ENCODE measurements at regions not wholly inside any gene's neighbourhood (a gene's known extent, or its start where the extent isn't known, plus 50 kb on each side); places are given as distances from the start of the nearest gene placed in this dataset.
"Not testable (repeated sequence)": the region's sequence is repeated elsewhere in the genome, so short reads cannot be mapped to it uniquely, and the experiment has no call there.

GRCh38 chr16:52976539-52977167 lies 76.0 kb downstream of the CHD9NB start:
- no peak for DNase-seq (ENCODE audit: low spot score)

GRCh38 chr16:52967744-52968143 lies 85.0 kb downstream of the CHD9NB start:
- no peak for DNase-seq (ENCODE audit: low spot score)

GRCh38 chr16:52964290-52964689 lies 88.4 kb downstream of the CHD9NB start:
- no peak for DNase-seq (ENCODE audit: low spot score)

- DNase-seq (ENCODE audit: low spot score): no peak
These were observed 88.8 kb downstream of the CHD9NB start for GRCh38 chr16:52963855-52964242.

GRCh38 chr16:52963212-52963854 lies 89.4 kb downstream of the CHD9NB start:
- DNase-seq (ENCODE audit: low spot score): no peak

GRCh38 chr16:52958951-52959350 lies 93.7 kb downstream of the CHD9NB start:
- no peak for DNase-seq (ENCODE audit: low spot score)

GRCh38 chr16:52957199-52957598 lies 95.5 kb downstream of the CHD9NB start:
- DNase-seq (ENCODE audit: low spot score): no peak

- no peak for DNase-seq (ENCODE audit: low spot score)
These were observed 96.7 kb downstream of the CHD9NB start for GRCh38 chr16:52956044-52956443.

GRCh38 chr16:52953215-52953614 lies 99.5 kb downstream of the CHD9NB start:
- DNase-seq (ENCODE audit: low spot score): no peak

GRCh38 chr16:52948946-52949345 lies 103.8 kb downstream of the CHD9NB start:
- no peak for DNase-seq (ENCODE audit: low spot score)

- no peak for DNase-seq (ENCODE audit: low spot score)
These were observed 120.4 kb downstream of the CHD9NB start for GRCh38 chr16:52932321-52932720.

- DNase-seq (ENCODE audit: low spot score): no peak
These were observed 123.0 kb downstream of the CHD9NB start for GRCh38 chr16:52929478-52930400.

GRCh38 chr16:52928955-52929354 lies 123.7 kb downstream of the CHD9NB start:
- DNase-seq (ENCODE audit: low spot score): no peak

- no peak for DNase-seq (ENCODE audit: low spot score)
These were observed 127.6 kb downstream of the CHD9NB start for GRCh38 chr16:52925143-52925542.

GRCh38 chr16:52924162-52924561 lies 128.5 kb downstream of the CHD9NB start:
- no peak for DNase-seq (ENCODE audit: low spot score)

GRCh38 chr16:52921104-52921503 lies 131.6 kb downstream of the CHD9NB start:
- DNase-seq (ENCODE audit: low spot score): no peak

GRCh38 chr16:52920331-52920730 lies 132.4 kb downstream of the CHD9NB start:
- DNase-seq (ENCODE audit: low spot score): no peak

GRCh38 chr16:52914428-52914827 lies 138.3 kb downstream of the CHD9NB start:
- DNase-seq (ENCODE audit: low spot score): no peak

- DNase-seq (ENCODE audit: low spot score): peak; percentile 20
These were observed 140.0 kb downstream of the CHD9NB start for GRCh38 chr16:52912565-52913173.

- not testable (repeated sequence) for DNase-seq (ENCODE audit: low spot score)
These were observed 144.6 kb downstream of the CHD9NB start for GRCh38 chr16:52908057-52908456.

GRCh38 chr16:52906281-52906680 lies 146.4 kb downstream of the CHD9NB start:
- DNase-seq (ENCODE audit: low spot score): no peak

- no peak for DNase-seq (ENCODE audit: low spot score)
These were observed 156.1 kb downstream of the CHD9NB start for GRCh38 chr16:52896478-52897164.
